HL-60 (cell line): ENCODE measurements at regions not wholly inside any gene's neighbourhood (a gene's known extent, or its start where the extent isn't known, plus 50 kb on each side); places are given as distances from the start of the nearest gene placed in this dataset.
A peak's percentile ranks its signal among the peaks of the same experiment; 100 is the strongest.

ENCODE experiments used
- DNase-seq, 2 experiments: peaks; one replicate each; pipeline ENCODE4 v3.0.0-alpha.2; 2010 to 2020; ENCODE audit warnings: low read depth in 1 of 2, low spot score in 1 of 2
- H3K27ac ChIP-seq: fragments of 250-450 bp; sonication (Bioruptor Pico); replicated peaks from 2 replicates; pipeline ENCODE4 v1.5.1; 2020; ENCODE audit warnings: mild to moderate bottlenecking, moderate library complexity
- H3K27me3 ChIP-seq: fragments of 250-450 bp; sonication (Bioruptor Pico); 2 replicates; pipeline ENCODE4 v1.5.1; 2021; ENCODE audit warnings: mild to moderate bottlenecking, moderate library complexity; ENCODE audit not compliant: insufficient read depth, poor library complexity, severe bottlenecking
- H3K4me3 ChIP-seq: replicated peaks from 2 replicates; pipeline ENCODE4 v1.5.1; 2011; ENCODE audit warnings: mild to moderate bottlenecking, control low read depth, low read length; ENCODE audit not compliant: insufficient read depth
- CTCF ChIP-seq: IDR thresholded peaks from one replicate; pipeline ENCODE4 v1.5.1; 2011; ENCODE audit warnings: low read length, control low read depth, inconsistent platforms; ENCODE audit not compliant: insufficient read depth
- GABPA ChIP-seq: IDR thresholded peaks from 2 replicates; pipeline ENCODE4 v1.6.1; 2012; ENCODE audit warnings: low read depth
- POLR2AphosphoS5 ChIP-seq: IDR thresholded peaks from 2 replicates; pipeline ENCODE4 v1.6.1; 2012; ENCODE audit warnings: low read depth
- REST ChIP-seq: IDR thresholded peaks from 2 replicates; pipeline ENCODE4 v1.6.1; 2012; ENCODE audit warnings: low read depth; ENCODE audit not compliant: insufficient replicate concordance
- SPI1 ChIP-seq: IDR thresholded peaks from 2 replicates; pipeline ENCODE4 v1.6.1; 2012; ENCODE audit warnings: low read depth, mild to moderate bottlenecking, borderline replicate concordance

GRCh38 chr2:12391116-12391515, 325.6 kb upstream of the TRIB2 start:
- DNase-seq: no peak
- TF ChIP-seq POLR2AphosphoS5 (no peak), CTCF (no peak), GABPA (no peak), REST (no peak), SPI1 (no peak)
- Histone ChIP-seq H3K27me3 (no peaks in the 10 kb centered on the region), H3K4me3 (no peak overlapping the region), H3K27ac (no peak overlapping the region)

- no peak for DNase-seq
- no peak overlapping the region for H3K27ac ChIP-seq
- no peak for TF ChIP-seq SPI1
- no peak for TF ChIP-seq GABPA
- no peak for TF ChIP-seq CTCF
- no peak for TF ChIP-seq REST
- no peak for TF ChIP-seq POLR2AphosphoS5
- H3K4me3 ChIP-seq: no peak overlapping the region
- no peaks in the 10 kb centered on the region for H3K27me3 ChIP-seq
Observed at GRCh38 chr2:12396699-12397098, 320.0 kb upstream of the TRIB2 start.

DNA sequence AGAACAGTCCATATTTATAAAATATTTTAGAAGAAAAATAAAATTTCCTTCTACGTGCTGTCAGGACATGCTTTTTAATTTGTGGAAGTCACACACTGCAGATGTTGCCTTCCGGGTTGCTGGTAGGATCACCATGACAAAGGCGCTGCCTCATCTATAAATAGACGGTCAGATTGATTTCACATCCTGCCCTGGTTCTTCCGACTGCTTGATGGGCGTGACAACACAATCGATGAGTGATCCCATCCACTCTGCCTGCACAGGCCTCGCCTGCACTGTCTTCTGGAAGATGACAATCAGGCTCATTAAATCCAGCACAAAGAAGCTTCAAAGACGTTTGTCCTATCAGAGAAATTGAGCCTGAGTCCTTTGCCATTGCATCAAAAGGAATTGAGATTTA, 318.9 kb upstream of the TRIB2 start:
- Histone ChIP-seq H3K4me3 (no peak overlapping the region), H3K27me3 (no peaks in the 10 kb centered on the region), H3K27ac (no peak overlapping the region)
- peak in 1 of 2 experiments; percentile 50 for DNase-seq
- TF ChIP-seq CTCF (no peak), SPI1 (no peak), REST (no peak), GABPA (no peak), POLR2AphosphoS5 (no peak)
